PC-9 (cell line): ENCODE measurements at regions not wholly inside any gene's neighbourhood (a gene's known extent, or its start where the extent isn't known, plus 50 kb on each side); places are given as distances from the start of the nearest gene placed in this dataset.

Experiments
- BruUV-seq: library from RNA; stranded (reverse); fragments of 400-500 nt; replicated peaks from 2 replicates; lab custom pipeline; 2021; lab: Mats Ljungman, UMichigan
- CTCF ChIA-PET: fragments of 300-600 bp; sonication (Branson Sonifier 250); formaldehyde crosslinking; loops from one replicate; lab custom pipeline; 2022; ENCODE audit warnings: antibody characterized with exemption; lab: Charles Lee
- POLR2A ChIA-PET: fragments of 300-600 bp; sonication (Branson Sonifier 250); formaldehyde crosslinking; loops from one replicate; lab custom pipeline; 2022; ENCODE audit warnings: antibody characterized with exemption; ENCODE audit not compliant: unreplicated experiment; lab: Charles Lee
- DNase-seq, 2 experiments: peaks; one replicate each; pipeline versions ENCODE4 v3.0.0 to v3.0.0-alpha.2; 2015 to 2022; ENCODE audit warnings: mixed read lengths in 1 of 2
- H2AFZ ChIP-seq: fragments of 200-600 bp; sonication (generic); 2 replicates; pipeline ENCODE4 v1.8.1; 2017; ENCODE audit warnings: antibody characterized with exemption
- H3F3A ChIP-seq: fragments of 200-600 bp; sonication (generic); 2 replicates; pipeline ENCODE4 v1.8.1; 2017; ENCODE audit warnings: antibody characterized with exemption, mild to moderate bottlenecking, low read depth; ENCODE audit not compliant: insufficient read depth
- H3K27ac ChIP-seq: fragments of 200-600 bp; sonication (generic); 2 replicates; pipeline ENCODE4 v1.6.1; 2016; ENCODE audit warnings: mixed run types
- H3K27me3 ChIP-seq: fragments of 200-600 bp; sonication (generic); 2 replicates; pipeline ENCODE4 v1.6.1; 2016; ENCODE audit warnings: low read depth, mixed run types; ENCODE audit not compliant: insufficient read depth
- H3K36me3 ChIP-seq: fragments of 200-600 bp; sonication (generic); 2 replicates; pipeline ENCODE4 v1.6.1; 2016; ENCODE audit warnings: low read depth, mixed run types
- H3K4me1 ChIP-seq: fragments of 200-600 bp; sonication (generic); replicated peaks from 2 replicates; pipeline ENCODE4 v1.6.1; 2016; ENCODE audit warnings: mixed run types; ENCODE audit not compliant: insufficient read depth
- H3K4me2 ChIP-seq: fragments of 200-600 bp; sonication (generic); 2 replicates; pipeline ENCODE4 v1.6.1; 2017; ENCODE audit warnings: mixed run types
- H3K4me3 ChIP-seq: fragments of 200-600 bp; sonication (generic); 2 replicates; pipeline ENCODE4 v1.6.1; 2016; ENCODE audit warnings: mixed run types
- H3K79me2 ChIP-seq: fragments of 200-600 bp; sonication (generic); 2 replicates; pipeline ENCODE4 v1.6.1; 2017; ENCODE audit warnings: low read depth, mixed run types
- H3K9me2 ChIP-seq: fragments of 200-600 bp; sonication (generic); 2 replicates; pipeline ENCODE4 v1.8.1; 2017; ENCODE audit warnings: mild to moderate bottlenecking; ENCODE audit not compliant: insufficient read depth
- H3K9me3 ChIP-seq: fragments of 200-600 bp; sonication (generic); 2 replicates; pipeline ENCODE4 v1.8.1; 2016; ENCODE audit warnings: low read depth; ENCODE audit not compliant: insufficient read depth
- H4K20me1 ChIP-seq: fragments of 200-600 bp; sonication (generic); 2 replicates; pipeline ENCODE4 v1.8.1; 2017; ENCODE audit not compliant: insufficient read depth
- CTCF ChIP-seq: fragments of 200-600 bp; sonication (generic); conservative IDR thresholded peaks from 2 replicates; pipeline ENCODE4 v1.6.1; 2017; ENCODE audit warnings: mixed run types, antibody characterized with exemption, mild to moderate bottlenecking, moderate library complexity
- EZH2 ChIP-seq: fragments of 200-600 bp; sonication (generic); IDR thresholded peaks from 2 replicates; pipeline ENCODE4 v1.8.0; 2017; ENCODE audit warnings: antibody characterized with exemption, low read depth
- intact Hi-C: fragments of 100-400 bp; cut with micrococcal nuclease; formaldehyde crosslinking; loops from one replicate; pipeline ENCODE4 v1.10.0; 2022; ENCODE audit not compliant: unreplicated experiment

GRCh38 chr2:219844401-219845091 lies 217.1 kb downstream of the SLC4A3 start:
- no peak for DNase-seq
- Histone ChIP-seq H3K36me3 (no peaks in the 10 kb centered on the region), H2AFZ (no peak overlapping the region), H3K27ac (no peak overlapping the region), H3K9me2 (no peaks in the 10 kb centered on the region), H3K79me2 (no peaks in the 10 kb centered on the region), H3F3A (no peaks in the 10 kb centered on the region), H3K9me3 (no peaks in the 10 kb centered on the region), H3K4me1 (no peaks in the 10 kb centered on the region), H4K20me1 (no peaks in the 10 kb centered on the region), H3K4me2 (no peak overlapping the region), H3K4me3 (no peak overlapping the region), H3K27me3 (no peaks in the 10 kb centered on the region)
- intact Hi-C loops: no loop called here
- ChIA-PET CTCF (no interaction called here), POLR2A (no interaction called here)
- TF ChIP-seq CTCF (no peak), EZH2 (no peak)
- BruUV-seq: no TSS peak

GRCh38 chr2:219848882-219849281 lies 221.5 kb downstream of the SLC4A3 start:
- Histone ChIP-seq H3K36me3 (no peaks in the 10 kb centered on the region), H2AFZ (no peak overlapping the region), H3K27ac (no peak overlapping the region), H3K4me3 (no peak overlapping the region), H3K9me3 (no peaks in the 10 kb centered on the region), H3K4me1 (no peaks in the 10 kb centered on the region), H3K27me3 (no peaks in the 10 kb centered on the region), H4K20me1 (no peaks in the 10 kb centered on the region), H3K4me2 (no peak overlapping the region), H3F3A (no peaks in the 10 kb centered on the region), H3K79me2 (no peaks in the 10 kb centered on the region), H3K9me2 (no peaks in the 10 kb centered on the region)
- CTCF ChIA-PET: no interaction called here
- TF ChIP-seq CTCF (no peak), EZH2 (no peak)
- no peak for DNase-seq
- BruUV-seq: no TSS peak
- intact Hi-C loops: no loop called here
- POLR2A ChIA-PET: no interaction called here

GRCh38 chr2:219851169-219851568 lies 223.7 kb downstream of the SLC4A3 start:
- no peak overlapping the region for H3K27ac ChIP-seq
- H3K4me3 ChIP-seq: no peak overlapping the region
- ChIA-PET CTCF (interaction anchor here (0.6 kb wide), 1 partner anchor 277 kb away, joined by 6 read pairs; no protein-coding TSS in a partner anchor), POLR2A (no interaction called here)
- DNase-seq: no peak
- TF ChIP-seq CTCF (no peak), EZH2 (no peak)
- H3F3A ChIP-seq: no peaks in the 10 kb centered on the region
- no TSS peak for BruUV-seq
- H3K4me1 ChIP-seq: no peaks in the 10 kb centered on the region
- H3K27me3 ChIP-seq: no peaks in the 10 kb centered on the region
- H2AFZ ChIP-seq: no peak overlapping the region
- intact Hi-C loops: no loop called here
- H3K79me2 ChIP-seq: no peaks in the 10 kb centered on the region
- H3K4me2 ChIP-seq: no peak overlapping the region
- no peaks in the 10 kb centered on the region for H3K36me3 ChIP-seq
- no peaks in the 10 kb centered on the region for H4K20me1 ChIP-seq
- H3K9me3 ChIP-seq: no peaks in the 10 kb centered on the region
- no peaks in the 10 kb centered on the region for H3K9me2 ChIP-seq
